ENCODE measurements at regions not wholly inside any gene's neighbourhood (a gene's known extent, or its start where the extent isn't known, plus 50 kb on each side); places are given as distances from the start of the nearest gene placed in this dataset.

DNA sequence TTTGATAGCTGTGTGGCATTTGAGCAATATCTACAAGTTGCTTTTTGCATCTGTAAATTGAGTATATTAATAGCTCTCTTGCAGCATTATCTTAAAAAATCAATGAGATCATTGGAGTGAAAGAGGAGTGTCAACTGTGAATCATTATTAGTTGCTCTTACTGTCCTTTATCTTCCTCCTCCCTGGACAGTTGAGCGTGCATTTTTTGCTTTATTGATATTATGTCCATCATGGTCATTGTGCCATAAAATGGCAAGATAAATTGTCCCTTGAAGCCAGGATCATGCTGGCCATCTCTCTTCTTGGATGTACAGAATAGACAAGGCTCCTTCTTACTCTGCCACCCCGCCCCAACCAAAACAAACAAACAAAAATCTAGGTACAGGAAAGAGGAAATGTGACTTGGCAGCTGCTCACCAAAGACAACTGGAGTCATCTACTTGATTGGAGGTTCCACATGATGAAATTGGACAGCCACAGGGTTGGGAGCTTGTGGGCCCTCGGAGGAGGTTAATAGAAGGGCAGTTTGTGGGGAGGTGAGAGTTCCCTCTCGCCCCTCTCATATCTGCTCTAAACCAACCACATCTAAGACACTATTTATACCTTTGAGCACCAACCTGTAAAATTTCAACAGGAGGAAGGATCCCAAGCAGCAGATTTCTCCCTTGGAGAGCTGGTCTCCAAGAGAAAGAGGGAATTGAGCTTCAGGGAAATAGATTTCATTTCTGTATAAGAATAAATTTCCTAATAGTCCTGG is 252.7 kb downstream of the SKIDA1 start:
- TF ChIP-seq, protein P1, sequence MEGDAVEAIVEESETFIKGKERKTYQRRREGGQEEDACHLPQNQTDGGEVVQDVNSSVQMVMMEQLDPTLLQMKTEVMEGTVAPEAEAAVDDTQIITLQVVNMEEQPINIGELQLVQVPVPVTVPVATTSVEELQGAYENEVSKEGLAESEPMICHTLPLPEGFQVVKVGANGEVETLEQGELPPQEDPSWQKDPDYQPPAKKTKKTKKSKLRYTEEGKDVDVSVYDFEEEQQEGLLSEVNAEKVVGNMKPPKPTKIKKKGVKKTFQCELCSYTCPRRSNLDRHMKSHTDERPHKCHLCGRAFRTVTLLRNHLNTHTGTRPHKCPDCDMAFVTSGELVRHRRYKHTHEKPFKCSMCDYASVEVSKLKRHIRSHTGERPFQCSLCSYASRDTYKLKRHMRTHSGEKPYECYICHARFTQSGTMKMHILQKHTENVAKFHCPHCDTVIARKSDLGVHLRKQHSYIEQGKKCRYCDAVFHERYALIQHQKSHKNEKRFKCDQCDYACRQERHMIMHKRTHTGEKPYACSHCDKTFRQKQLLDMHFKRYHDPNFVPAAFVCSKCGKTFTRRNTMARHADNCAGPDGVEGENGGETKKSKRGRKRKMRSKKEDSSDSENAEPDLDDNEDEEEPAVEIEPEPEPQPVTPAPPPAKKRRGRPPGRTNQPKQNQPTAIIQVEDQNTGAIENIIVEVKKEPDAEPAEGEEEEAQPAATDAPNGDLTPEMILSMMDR (IDR thresholded peaks at IDR 0.05): no peak
- TF ChIP-seq SIN3A (IDR thresholded peaks at IDR 0.05; ENCODE audit: borderline replicate concordance, insufficient read depth, low read depth, low read length): no peak
- no peak for TF ChIP-seq POLR2AphosphoS5 (IDR thresholded peaks at IDR 0.05; ENCODE audit: low read depth, low read length)
- no peak for TF ChIP-seq REST (IDR thresholded peaks at IDR 0.05; ENCODE audit: insufficient read depth in 1 of 2, low read depth in 2 of 2, low read length in 1 of 2)
- peak; percentile 65 for TF ChIP-seq TCF7L2 (IDR thresholded peaks at IDR 0.05; ENCODE audit: low read depth, low read length)
